Cardiac fibroblast (primary cell): ENCODE measurements at regions not wholly inside any gene's neighbourhood (a gene's known extent, or its start where the extent isn't known, plus 50 kb on each side); places are given as distances from the start of the nearest gene placed in this dataset.
"Not testable (repeated sequence)": the region's sequence is repeated elsewhere in the genome, so short reads cannot be mapped to it uniquely, and the experiment has no call there.

Experiments
- DNase-seq, 2 donors: peaks; one replicate each; pipeline versions ENCODE4 v3.0.0 to v3.0.0-alpha.2; 2010; ENCODE audit warnings: low read depth in 2 of 2
- H3K4me3 ChIP-seq, 2 donors: replicated peaks in 1 of 2; 1 replicate in 1 of 2; 2 replicates in 1 of 2; pipeline ENCODE4 v1.5.1; 2011; ENCODE audit warnings: low read depth in 2 of 2, low read length in 2 of 2, mild to moderate bottlenecking in 2 of 2, moderate library complexity in 1 of 2
- CTCF ChIP-seq: IDR thresholded peaks from one replicate; pipeline ENCODE4 v1.5.1; 2011; ENCODE audit warnings: low read depth, mild to moderate bottlenecking, low read length, inconsistent platforms

- no peak for DNase-seq
- no peak overlapping the region for H3K4me3 ChIP-seq
- TF ChIP-seq CTCF = no peak
Measured at GRCh38 chr12:82619644-82620043, 67.1 kb upstream of the TMTC2 start.

DNA sequence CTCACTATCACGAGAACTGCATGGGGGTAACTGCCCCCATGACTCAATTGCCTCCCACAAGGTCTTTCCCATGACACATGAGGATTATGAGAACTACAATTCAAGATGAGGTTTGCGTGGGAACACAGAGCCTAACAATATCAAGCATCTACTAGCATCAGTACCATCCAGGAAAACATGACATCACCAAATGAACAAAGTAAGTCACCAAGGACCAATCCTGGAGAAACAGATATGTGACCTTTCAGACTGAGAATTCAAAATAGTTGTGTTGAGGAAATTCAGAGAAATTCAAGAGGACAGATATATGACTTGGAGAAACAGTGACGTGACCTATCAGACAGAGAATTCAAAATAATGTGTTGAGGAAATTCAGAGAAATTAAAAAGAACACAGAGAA is 65.8 kb upstream of the TMTC2 start:
- no peak for TF ChIP-seq CTCF
- H3K4me3 ChIP-seq = no peak overlapping the region
- no peak for DNase-seq

DNA sequence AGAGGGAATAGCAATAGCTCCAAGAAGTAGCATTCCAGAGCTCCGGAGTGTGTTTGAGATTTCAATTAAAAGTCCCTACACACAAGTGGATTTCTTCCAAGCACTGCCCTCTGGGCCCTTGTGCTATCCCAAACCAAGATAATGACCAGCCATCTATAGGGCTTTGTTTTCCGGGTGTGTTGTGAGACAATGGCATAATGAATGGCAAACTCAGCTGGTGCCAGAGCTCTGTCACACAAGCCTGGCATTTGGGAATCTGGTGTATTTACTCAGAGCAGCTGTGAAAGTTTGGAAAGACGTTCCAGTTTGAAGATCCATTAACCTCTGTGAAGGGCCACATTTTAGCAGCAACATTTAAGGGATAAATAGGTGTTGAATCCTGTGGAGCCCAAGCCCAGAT is 61.2 kb upstream of the TMTC2 start:
- no peak overlapping the region for H3K4me3 ChIP-seq
- TF ChIP-seq CTCF = no peak
- no peak for DNase-seq

- TF ChIP-seq CTCF = peak; percentile 39
- DNase-seq = peak; percentile 54
- H3K4me3 ChIP-seq = no peak overlapping the region
Measured at GRCh38 chr12:82627799-82628198, 58.9 kb upstream of the TMTC2 start.

- DNase-seq, H3K4me3 ChIP-seq: not testable (repeated sequence)
Measured at GRCh38 chr12:82634495-82635258, 52.0 kb upstream of the TMTC2 start.

DNA sequence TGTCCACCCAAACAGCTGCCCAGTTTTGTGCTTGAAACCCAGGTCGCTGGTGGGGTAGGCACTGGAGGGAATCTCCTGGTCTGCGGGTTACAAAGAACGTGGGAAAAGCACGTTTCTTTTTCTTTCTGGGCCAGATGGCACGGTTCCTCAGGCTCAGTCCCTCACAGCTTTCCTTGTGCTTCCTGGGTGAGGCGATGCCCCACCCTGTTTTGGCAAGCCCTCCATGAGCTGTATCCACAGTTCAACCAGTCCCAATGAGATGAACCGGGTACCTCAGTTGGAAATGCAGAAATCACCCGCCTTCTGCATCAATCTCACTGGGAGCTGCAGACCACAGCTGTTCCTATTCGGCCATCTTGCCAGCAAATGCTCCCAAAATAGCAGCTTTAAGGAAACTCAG is 51.4 kb upstream of the TMTC2 start:
- no peak for DNase-seq
- H3K4me3 ChIP-seq = no peak overlapping the region
- TF ChIP-seq CTCF = no peak
